ENCODE measurements at regions not wholly inside any gene's neighbourhood (a gene's known extent, or its start where the extent isn't known, plus 50 kb on each side); places are given as distances from the start of the nearest gene placed in this dataset.
"Not testable (repeated sequence)": the region's sequence is repeated elsewhere in the genome, so short reads cannot be mapped to it uniquely, and the experiment has no call there.

DNA sequence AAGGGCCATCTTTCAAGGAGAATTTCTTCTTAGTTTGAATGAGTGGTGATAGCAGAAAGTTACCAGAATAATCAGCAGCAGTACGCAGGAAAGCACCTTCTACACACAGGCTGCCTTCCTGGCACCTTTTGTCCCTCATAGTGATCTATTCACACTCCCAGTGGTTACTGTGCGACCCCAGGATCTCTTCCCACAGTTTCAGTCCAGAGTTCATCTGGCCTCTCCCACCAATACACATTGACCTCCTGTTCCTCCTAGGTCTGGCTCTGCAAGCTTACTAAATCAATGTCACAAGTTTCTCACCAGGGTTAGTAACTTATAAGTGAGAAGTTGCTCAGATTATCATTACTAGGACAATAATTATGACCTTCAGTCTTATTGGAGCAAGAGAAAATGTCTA is 99.1 kb upstream of the PIK3R1 start:
- DNase-seq (ENCODE audit: low spot score): no peak

DNA sequence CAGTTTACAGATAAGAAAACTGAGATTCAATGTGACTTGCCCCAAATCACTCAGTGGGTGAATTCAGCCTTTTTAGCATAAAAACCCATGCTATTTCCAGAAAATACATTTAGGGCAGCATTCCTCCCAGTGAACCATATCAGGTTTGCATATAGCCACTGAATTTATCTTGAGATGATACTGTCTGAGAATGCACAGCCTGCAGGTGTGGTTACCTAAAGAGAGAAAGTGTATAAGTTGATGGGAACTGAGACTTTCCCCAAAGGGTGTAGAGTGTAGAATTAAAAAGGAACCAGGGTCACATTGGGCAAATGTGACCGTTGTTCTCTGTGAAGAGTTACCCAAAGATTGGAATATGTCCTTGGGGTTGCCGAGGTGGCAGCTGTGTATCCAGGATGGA is 100.0 kb upstream of the PIK3R1 start:
- DNase-seq (ENCODE audit: low spot score): no peak

DNA sequence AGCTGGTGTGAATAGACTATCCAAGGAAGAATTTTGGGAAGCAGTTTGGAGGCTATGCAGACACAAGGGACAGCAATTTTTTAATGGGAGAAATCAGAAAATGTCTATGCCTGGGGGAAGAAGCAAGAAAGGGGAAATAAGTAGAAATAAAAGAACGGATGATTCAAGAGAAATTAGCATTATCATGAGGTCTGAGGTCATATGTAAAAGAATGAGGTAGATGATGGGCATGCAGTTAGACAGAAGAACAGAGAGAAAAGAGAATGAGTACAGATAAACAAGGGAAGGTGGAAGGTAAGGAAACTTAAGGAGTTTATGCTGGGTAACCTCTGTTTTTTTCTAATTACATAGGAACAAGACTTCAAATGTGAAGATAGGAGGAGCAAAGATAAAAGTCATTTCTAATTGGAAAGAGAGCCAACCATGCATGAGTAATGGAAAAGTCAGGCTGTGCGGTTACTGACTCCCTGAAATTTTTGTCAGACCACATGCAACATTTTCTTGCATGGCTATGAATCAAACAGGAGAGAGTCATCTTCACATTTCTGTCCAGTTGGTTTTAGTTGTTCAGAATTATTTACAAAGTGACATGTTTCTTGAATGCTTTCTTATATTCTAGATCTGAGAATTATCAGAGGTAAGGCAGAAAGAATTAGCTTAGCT is 101.0 kb upstream of the PIK3R1 start:
- no peak for DNase-seq (ENCODE audit: low spot score)

DNA sequence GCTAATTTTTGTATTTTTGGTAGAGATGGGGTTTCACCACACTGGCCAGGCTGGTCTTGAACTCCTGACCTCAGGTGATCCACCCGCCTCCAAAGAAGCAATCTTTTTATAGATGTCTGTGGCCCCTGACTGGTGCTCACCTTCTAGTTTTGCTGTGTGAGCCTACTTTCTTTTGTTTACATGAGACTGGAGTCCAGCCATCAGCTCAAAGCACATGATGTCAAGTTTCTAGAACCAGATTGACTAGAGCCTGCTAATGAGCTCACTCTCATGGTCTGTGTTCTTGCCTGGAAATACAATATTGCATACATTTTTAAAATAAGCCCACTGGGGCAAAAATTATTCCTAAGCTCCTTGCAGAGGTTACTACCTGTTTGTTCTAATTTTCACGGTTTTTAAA is 102.9 kb upstream of the PIK3R1 start:
- DNase-seq (ENCODE audit: low spot score): no peak

DNA sequence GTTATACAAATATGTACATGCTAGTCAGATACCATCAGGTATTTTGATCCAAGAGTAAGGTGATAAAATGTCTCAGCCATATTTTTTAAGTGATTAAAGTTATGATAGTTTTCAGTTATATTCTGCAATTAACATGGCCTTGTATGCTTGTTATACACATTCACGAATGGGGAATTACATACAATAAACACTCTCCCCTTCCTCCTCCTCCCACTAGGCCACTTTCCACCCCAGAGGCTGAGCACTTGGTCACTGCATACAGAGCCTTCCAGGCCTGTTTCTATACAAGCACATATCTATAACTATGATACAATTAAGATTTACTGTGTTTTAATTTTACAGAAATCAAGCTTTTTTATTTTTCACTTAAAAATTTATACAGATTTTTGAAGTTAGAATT is 104.7 kb upstream of the PIK3R1 start:
- no peak for DNase-seq (ENCODE audit: low spot score)

DNA sequence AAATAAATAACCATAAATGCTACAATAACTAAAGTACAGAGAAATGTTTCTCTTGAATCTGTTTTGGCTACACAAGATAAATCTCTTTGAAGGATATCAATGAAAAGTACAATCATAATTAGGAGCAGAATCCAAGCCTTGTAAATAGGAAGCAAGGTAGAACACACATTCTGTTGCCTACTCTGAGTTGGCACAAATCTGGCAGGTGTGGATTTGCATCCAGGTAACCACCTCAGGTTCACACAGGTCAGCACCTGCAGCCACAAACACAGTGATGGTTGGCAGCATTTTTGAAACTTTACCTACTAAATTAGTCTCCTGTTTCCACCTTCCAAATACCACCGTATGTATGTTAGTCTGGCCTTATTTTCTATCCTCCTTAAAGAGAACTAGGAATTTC is 105.3 kb upstream of the PIK3R1 start:
- no peak for DNase-seq (ENCODE audit: low spot score)

DNA sequence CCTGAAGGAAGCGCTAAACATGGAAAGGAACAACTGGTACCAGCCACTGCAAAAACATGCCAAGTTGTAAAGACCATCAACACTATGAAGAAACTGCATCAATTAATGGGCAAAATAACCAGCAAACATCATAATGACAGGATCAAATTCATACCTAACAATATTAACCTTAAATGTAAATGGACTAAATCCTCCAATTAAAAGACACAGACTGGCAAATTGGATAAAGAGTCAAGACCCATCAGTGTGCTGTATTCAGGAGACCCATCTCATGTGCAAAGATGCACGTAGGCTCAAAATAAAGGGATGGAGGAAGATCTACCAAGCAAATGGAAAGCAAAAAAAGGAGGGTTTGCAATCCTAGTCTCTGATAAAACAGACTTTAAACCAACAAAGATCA is 111.3 kb upstream of the PIK3R1 start:
- DNase-seq (ENCODE audit: low spot score): not testable (repeated sequence)

DNA sequence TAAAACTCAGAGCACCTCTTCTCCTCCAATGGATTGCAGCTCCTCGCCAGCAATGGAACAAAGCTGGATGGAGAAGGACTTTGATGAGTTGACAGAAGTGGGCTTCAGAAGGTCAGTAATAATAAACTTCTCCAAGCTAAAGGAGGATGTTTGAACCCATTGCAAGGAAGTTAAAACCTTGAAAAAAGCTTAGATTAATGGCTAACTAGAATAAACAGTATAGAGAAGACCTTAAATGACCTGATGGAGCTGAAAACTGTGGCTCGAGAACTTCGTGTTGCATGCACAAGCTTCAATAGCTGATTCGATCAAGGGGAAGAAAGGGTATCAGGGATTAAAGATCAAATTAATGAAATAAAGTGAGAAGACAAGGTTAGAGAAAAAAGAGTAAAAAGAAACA is 112.3 kb upstream of the PIK3R1 start:
- DNase-seq (ENCODE audit: low spot score): not testable (repeated sequence)

DNA sequence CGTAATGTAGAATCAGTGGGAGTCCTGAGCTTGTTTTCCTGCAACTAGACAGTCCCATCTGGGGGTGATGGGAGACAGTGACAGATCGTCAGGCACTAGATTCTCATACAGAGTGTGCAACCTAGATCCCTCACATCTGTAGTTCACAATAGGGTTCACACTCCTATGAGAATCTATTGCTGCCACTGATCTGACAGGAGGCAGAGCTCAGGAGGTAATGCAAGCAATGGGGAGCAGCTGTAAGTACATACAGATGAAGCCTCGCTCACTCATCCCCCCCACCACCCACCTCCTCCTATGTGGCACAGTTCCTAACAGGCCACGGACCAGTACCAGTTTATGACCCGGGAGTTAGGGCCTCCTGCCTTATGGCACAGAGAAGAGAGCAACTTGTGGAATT is 116.2 kb upstream of the PIK3R1 start:
- no peak for DNase-seq (ENCODE audit: low spot score)

DNA sequence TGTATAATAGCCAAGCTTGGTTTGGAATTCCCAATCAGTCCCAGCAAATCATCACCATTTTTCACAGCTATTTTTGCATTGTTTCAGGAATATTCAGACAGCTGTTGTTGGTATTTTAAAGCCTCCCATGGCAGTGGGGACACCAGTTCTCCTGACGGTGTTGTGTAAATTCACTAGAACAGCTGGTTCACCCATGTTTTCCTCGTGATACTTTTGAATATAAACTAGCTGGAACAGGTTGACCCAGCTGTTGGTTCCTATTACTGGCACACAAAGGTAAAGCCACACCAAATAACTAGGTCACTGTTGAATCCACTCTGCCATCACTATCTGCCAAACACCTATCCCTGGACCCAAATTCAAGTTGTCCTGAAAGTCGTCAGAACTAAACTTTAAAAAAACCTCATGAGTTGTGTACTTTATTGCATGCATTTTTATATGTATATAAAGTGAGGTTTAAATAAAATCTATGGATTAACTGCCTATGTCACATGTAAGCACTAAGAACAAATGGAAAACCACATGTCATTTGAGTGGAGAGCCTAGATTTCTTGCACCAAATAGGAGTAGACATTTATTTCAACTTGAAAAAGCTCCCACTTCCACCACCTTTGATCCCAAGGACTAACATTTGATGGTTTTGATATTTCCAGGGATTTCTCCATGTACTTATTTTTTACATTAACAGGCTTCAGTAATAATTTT is 121.9 kb upstream of the PIK3R1 start:
- DNase-seq (ENCODE audit: low spot score): no peak

DNA sequence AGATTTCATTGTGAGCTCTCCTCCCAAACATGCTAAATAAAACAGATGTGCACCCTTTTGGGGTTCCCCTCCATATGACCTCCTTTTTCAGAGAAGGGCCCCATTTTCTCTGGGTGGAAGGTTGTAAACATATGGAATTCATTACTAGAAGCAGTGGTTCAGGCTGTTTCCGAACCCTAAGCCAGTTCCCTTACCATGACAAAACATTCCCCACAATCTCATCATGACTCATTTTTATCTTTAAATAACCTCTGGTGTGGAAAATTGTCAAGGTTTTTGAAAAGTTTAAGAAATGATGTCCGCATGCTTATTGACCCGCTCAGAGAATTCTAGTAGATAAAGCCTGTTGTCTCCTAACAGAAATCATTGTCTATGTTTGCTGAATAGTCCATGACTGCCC is 127.3 kb upstream of the PIK3R1 start:
- DNase-seq (ENCODE audit: low spot score): no peak

DNA sequence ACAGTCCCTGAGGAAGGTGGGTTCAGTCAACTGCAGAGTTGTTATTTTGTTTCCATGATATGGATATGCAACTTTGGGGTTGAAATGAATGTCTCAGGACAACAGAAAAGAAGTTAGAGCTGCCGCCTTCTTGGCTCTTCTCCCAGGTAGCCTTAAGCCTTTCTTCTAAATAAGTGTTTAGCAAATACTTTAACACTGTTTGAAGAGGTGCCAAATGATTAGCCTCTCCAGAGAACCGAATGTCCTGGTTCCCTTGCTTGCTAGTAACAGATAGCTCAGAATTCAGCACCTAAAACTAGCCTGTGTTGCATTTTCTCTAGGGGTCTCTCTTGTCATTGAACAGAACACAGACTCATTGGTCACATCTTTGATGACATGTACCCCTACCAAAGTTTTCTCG is 127.7 kb upstream of the PIK3R1 start:
- DNase-seq (ENCODE audit: low spot score): no peak

DNA sequence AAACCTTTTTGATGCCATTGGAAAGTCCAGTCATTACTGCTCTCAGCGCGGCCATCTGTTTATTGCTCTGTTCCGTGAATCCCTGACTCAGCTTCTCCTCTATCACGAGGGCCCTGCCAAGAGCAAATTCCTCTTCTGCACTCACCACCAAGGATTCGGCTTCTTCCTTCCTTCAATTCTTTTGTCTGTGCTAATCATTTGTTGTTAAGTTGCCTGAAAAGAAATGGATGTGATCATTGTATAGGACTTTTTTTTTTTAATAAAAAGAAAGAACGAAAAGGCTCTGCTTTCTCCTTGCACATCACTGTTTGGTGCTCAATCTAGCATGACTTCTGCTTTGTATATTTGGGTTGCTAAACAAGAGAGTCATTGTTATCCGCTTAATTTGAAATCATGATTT is 128.7 kb upstream of the PIK3R1 start:
- DNase-seq (ENCODE audit: low spot score): no peak

DNA sequence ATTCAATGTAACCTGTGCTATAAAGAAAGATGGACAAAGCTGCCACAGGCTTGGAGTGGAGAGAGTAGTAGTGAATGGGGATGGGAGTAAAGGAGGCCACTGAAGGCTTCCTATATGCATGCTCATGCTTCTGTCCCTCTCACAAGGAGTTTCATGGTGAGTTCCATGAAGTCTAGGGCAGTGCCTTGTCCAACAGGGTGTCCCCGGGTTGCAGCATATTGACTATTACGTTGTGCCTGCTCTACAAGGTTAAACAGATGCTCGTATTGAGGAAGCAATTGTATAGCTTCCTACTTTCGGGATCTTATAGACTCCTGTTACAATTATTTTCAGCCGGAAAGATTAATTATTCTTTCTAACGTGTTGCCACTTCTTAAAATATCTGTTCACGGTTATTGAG is 129.1 kb upstream of the PIK3R1 start:
- DNase-seq (ENCODE audit: low spot score): no peak

DNA sequence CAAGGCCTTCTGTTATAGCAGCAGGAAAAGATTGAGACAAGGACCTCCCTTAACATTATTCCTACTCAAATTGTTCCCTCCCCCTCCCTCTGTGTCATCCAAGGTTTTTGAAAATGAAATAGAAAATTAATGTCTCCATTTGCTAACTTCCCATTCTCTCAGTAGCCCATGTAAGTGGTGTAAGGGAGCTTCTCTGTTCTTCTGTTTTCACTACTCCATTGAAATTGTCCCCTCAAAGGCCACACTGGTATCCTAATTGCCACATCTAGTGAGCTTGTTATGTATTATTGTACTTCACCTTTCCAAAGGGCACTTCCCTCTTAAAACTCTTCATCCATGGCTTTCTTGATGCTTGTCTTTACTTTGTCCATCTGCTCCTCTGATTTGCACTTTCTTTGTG is 131.2 kb upstream of the PIK3R1 start:
- no peak for DNase-seq (ENCODE audit: low spot score)

DNA sequence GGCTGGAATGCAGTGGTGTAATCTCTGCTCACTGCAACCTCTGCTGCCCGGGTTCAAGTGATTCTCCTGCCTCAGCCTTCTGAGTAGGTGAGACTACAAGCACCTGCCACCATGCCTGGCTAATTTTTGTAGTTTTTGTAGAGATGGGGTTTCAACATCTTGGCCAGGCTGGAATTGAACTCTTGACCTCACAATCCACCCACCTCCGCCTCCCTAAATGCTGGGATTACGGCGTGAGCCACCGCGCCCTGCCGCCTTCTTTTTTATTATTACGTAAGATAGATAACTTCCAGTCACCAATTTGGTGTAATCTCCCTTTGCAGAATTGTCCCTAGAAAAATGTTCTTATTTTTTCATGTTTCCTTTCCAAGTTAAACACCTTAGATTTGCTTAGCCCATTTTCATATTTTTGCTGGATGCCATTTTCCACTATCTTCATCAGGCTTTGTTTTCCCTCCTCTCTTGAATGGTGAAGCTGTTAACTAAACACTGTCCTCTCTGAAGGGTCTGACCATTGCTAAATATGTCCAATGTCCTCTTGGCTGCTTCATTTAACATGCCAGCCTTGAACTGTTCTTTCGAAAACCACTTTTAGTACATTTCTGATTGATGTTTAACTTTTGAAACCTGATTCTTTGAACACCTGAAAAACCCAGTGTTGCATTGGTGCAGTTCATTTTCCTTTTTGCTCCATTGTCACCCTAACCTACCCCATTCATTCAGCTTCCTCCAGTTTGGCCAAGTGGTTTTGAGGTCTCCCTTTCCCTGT is 135.1 kb upstream of the PIK3R1 start:
- no peak for DNase-seq (ENCODE audit: low spot score)

DNA sequence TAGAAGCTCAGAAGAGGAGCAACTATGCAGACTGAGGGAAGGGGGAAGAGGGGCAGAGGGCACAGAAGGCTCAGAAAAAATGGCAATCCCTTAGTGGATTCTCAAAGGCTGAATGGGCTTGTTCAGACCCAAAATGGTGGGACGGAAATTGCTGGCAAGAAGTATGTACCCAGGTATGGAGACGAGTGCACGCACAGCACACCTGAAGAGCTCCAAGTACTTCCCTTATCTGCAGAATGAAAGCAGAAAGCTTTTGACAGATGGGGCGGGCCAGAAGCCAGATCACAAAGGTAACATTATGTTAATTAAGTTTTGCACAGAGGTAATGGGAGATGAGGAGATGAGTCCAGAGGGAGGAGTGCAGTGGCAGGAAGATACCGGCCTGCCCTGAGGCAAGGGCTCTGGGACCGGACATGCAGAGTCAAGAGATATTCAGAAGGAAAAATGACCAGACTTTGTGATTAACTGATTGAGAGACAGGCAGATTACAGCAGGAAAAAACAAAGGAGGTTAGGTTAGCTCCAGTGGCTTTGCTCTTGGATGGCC is 138.1 kb upstream of the PIK3R1 start:
- DNase-seq (ENCODE audit: low spot score): no peak

DNA sequence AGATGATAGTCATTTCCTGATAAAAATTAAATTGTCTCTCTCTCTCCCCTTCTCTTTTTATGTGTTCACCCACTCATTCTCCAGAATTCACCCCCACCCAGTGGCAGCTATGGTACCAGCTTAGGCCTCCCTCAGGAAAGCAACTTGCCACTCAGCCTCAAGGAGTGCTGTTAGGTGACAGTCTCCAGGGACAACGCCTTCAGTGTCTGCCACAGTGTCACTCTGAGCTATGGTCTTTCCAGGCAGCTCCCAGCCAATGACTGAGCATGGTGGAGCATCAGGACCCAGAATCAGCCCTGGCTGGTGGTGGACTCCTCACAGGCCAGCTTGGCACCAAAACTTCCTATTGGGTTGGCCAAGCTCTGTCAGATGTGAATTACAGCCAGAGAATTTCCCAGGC is 140.9 kb upstream of the PIK3R1 start:
- no peak for DNase-seq (ENCODE audit: low spot score)

DNA sequence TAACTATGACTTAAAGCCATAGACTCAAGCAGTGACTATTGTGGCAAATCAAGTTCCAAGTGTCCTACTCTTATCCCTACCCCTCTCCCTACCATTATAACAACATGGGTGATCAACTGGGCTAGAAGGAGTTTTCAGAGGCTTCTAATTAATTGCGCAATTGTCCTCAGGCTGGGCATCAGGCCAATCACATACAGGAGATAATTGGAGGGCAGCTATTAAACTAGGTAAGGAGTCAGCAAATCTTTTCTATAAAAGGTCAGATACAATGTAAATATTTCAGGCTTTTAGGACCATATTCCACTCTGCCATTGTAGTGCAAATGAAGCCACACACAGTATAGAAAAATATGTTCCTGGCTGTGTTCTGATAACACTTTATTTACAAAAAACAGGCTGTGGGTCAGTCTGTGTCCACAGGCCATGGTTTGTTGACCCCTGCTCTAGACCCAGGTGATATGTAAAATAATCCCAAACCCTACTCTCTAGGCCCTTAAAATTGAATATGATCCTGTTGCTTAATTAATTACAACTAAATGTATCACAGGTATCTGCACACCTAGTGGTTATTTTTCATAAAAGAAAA is 141.4 kb upstream of the PIK3R1 start:
- DNase-seq (ENCODE audit: low spot score): no peak

DNA sequence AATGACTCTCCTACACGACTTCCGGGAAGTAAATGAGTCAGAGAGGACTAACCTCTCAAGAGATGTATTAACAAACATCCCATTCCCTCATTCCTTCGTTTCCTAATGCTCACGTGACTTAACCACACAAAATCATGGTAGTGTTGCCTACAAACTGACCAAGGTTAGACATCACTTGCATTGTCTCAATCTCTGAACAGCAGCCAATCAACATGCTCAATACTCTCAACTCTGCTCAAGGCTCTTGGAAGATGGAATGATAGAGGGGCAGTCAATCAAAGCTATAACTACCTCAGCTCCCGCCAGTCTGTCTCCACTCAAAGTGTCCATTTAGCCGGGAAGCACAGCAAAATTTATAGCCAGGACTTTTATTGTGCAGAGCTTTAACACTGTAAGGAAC is 143.8 kb upstream of the PIK3R1 start:
- DNase-seq (ENCODE audit: low spot score): no peak

DNA sequence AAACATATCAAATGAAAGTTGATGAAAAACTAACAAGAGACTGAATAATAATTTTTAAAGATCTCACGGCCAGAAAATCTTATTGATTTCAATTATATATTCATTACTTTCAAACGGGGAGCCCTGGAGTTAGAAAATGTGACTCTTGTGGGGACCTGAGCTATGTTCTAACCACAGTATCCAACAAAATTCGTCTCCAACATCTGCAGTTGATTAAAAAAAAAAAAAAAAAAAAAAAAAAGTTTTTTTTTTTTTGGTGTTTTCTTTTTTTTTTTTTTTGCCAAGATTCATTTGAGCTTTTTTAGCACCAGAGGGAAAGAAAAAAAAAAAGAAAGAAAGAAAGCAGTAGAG is 144.3 kb upstream of the PIK3R1 start:
- no peak for DNase-seq (ENCODE audit: low spot score)
